ENCODE measurements at regions not wholly inside any gene's neighbourhood (a gene's known extent, or its start where the extent isn't known, plus 50 kb on each side); places are given as distances from the start of the nearest gene placed in this dataset.

- Histone ChIP-seq H3K4me1 (ENCODE audit: low read depth) (no peaks in the 10 kb centered on the region), H3K4me3 (no peak overlapping the region), H3K36me3 (ENCODE audit: low read depth) (no peaks in the 10 kb centered on the region), H3K9me3 (peaks cover 16% of the 10 kb centered on the region)
- ATAC-seq (no peak), DNase-seq (no peak)
- TF ChIP-seq CTCF (IDR thresholded peaks at IDR 0.05), result no peak
- intact Hi-C loops (cut with DNase I, micrococcal nuclease), result no loop called here
These were observed 1222.2 kb downstream of the STIM2 start for GRCh38 chr4:28082686-28083390.

- H3K4me3 ChIP-seq, result no peak overlapping the region
- H3K36me3 ChIP-seq (ENCODE audit: low read depth), result no peaks in the 10 kb centered on the region
- TF ChIP-seq CTCF (IDR thresholded peaks at IDR 0.05), result no peak
- H3K4me1 ChIP-seq (ENCODE audit: low read depth), result no peaks in the 10 kb centered on the region
- intact Hi-C loops (cut with DNase I, micrococcal nuclease), result no loop called here
- ATAC-seq (no peak), DNase-seq (no peak)
- H3K9me3 ChIP-seq, result no peaks in the 10 kb centered on the region
These were observed 1232.0 kb downstream of the STIM2 start for GRCh38 chr4:28092610-28093009.

GRCh38 chr4:28093071-28093470, 1232.4 kb downstream of the STIM2 start:
- ATAC-seq (no peak), DNase-seq (no peak)
- Histone ChIP-seq H3K4me3 (no peak overlapping the region), H3K36me3 (ENCODE audit: low read depth) (no peaks in the 10 kb centered on the region), H3K4me1 (ENCODE audit: low read depth) (no peaks in the 10 kb centered on the region), H3K9me3 (no peaks in the 10 kb centered on the region)
- intact Hi-C loops (cut with DNase I, micrococcal nuclease), result no loop called here
- no peak for TF ChIP-seq CTCF (IDR thresholded peaks at IDR 0.05)

- no peak overlapping the region for H3K4me3 ChIP-seq
- no peak for TF ChIP-seq CTCF (IDR thresholded peaks at IDR 0.05)
- no peaks in the 10 kb centered on the region for H3K9me3 ChIP-seq
- intact Hi-C loops (cut with DNase I, micrococcal nuclease), result no loop called here
- DNase-seq (no peak), ATAC-seq (no peak)
- no peaks in the 10 kb centered on the region for H3K36me3 ChIP-seq (ENCODE audit: low read depth)
- H3K4me1 ChIP-seq (ENCODE audit: low read depth), result no peaks in the 10 kb centered on the region
These were observed 1240.9 kb downstream of the STIM2 start for GRCh38 chr4:28101583-28101982.

- no peak for ATAC-seq
These were observed 1244.7 kb downstream of the STIM2 start for GRCh38 chr4:28105271-28105859.

More at GRCh38 chr4:28105271-28105859, 1244.7 kb downstream of the STIM2 start:
- Histone ChIP-seq H3K36me3 (ENCODE audit: low read depth) (no peaks in the 10 kb centered on the region), H3K4me1 (ENCODE audit: low read depth) (no peaks in the 10 kb centered on the region), H3K9me3 (no peaks in the 10 kb centered on the region), H3K4me3 (no peak overlapping the region)
- no peak for TF ChIP-seq CTCF (IDR thresholded peaks at IDR 0.05)
- intact Hi-C loops (cut with DNase I, micrococcal nuclease), result no loop called here
- no peak for DNase-seq

All from mucosa of descending colon (tissue), 3 donors.